Spleen (tissue), 11 donors: ENCODE measurements at regions not wholly inside any gene's neighbourhood (a gene's known extent, or its start where the extent isn't known, plus 50 kb on each side); places are given as distances from the start of the nearest gene placed in this dataset.

Experiments
- DNase-seq: peaks from one replicate; pipeline ENCODE4 v3.0.0-alpha.2; 2020
- H3K27ac ChIP-seq, 8 donors: fragments of 200-600 bp; sonication (generic) in 7 of 8; 1 replicate in 4 of 8; 2 replicates in 4 of 8; pipeline versions ENCODE4 v1.5.0 to v1.8.0; 2016 to 2021; ENCODE audit warnings: inconsistent platforms in 4 of 8, mild to moderate bottlenecking in 4 of 8, moderate library complexity in 1 of 8
- H3K27me3 ChIP-seq, 7 donors: fragments of 200-600 bp; sonication (generic) in 6 of 7; replicated peaks in 1 of 7; 1 replicate in 4 of 7; 2 replicates in 3 of 7; pipeline versions ENCODE4 v1.5.0 to v1.8.0; 2016 to 2021; ENCODE audit warnings: inconsistent platforms in 3 of 7, mild to moderate bottlenecking in 1 of 7
- H3K36me3 ChIP-seq, 6 donors: fragments of 200-600 bp; sonication (generic) in 5 of 6; 1 replicate in 4 of 6; 2 replicates in 2 of 6; pipeline versions ENCODE4 v1.5.0 to v1.8.0; 2016 to 2021; ENCODE audit warnings: inconsistent platforms in 2 of 6
- H3K4me1 ChIP-seq, 6 donors: fragments of 200-600 bp; sonication (generic) in 5 of 6; 1 replicate in 3 of 6; 2 replicates in 3 of 6; pipeline versions ENCODE4 v1.5.0 to v1.8.0; 2016 to 2021; ENCODE audit warnings: inconsistent platforms in 3 of 6
- H3K4me3 ChIP-seq, 8 donors: fragments of 200-600 bp; sonication (generic) in 7 of 8; 1 replicate in 4 of 8; 2 replicates in 4 of 8; pipeline versions ENCODE4 v1.5.0 to v1.8.0; 2016 to 2021; ENCODE audit warnings: inconsistent platforms in 4 of 8, mild to moderate bottlenecking in 4 of 8, moderate library complexity in 2 of 8
- H3K9me3 ChIP-seq, 8 donors: fragments of 200-600 bp; sonication (generic) in 7 of 8; 1 replicate in 4 of 8; 2 replicates in 4 of 8; pipeline versions ENCODE4 v1.5.0 to v1.8.0; 2016 to 2021; ENCODE audit warnings: inconsistent platforms in 4 of 8
- CTCF ChIP-seq, 11 experiments: fragments of 200-600 bp in 7 of 11; fragments of 450-650 bp in 4 of 11; sonication (generic) in 4 of 11; IDR thresholded peaks in 8 of 11; conservative IDR thresholded peaks in 3 of 11; 1 replicate in 7 of 11; 2 replicates in 4 of 11; pipeline versions ENCODE4 v1.4.0 to v1.8.0; 2016 to 2021; ENCODE audit warnings: antibody characterized with exemption in 11 of 11, inconsistent platforms in 4 of 11, mild to moderate bottlenecking in 1 of 11
- POLR2A ChIP-seq, 3 donors: fragments of 450-650 bp; IDR thresholded peaks; one replicate each; pipeline ENCODE4 v1.5.1; 2017; ENCODE audit warnings: antibody characterized with exemption in 3 of 3, mild to moderate bottlenecking in 1 of 3
- POLR2AphosphoS5 ChIP-seq, 3 donors: sonication (generic); formaldehyde crosslinking; IDR thresholded peaks; one replicate each; pipeline ENCODE4 v1.5.1; 2017; ENCODE audit warnings: antibody characterized with exemption in 3 of 3
- WGBS, 5 donors: extraction: QIAGEN DNeasy Blood & Tissue Kit in 3 of 5; methylation state at CpG; one replicate each; pipeline versions ENCODE4 v1.1.5 to v1.1.7; 2013 to 2018; 5-methylcytosine and 5-hydroxymethylcytosine counted together
- intact Hi-C: fragments of 100-400 bp; cut with DNase I; formaldehyde crosslinking; loops from one replicate; pipeline ENCODE4 v1.15.0; 2023; ENCODE audit warnings: low total_unique reads
- donor health status: healthy with polysubstance abuse.
- donor health status: DM: no; HTN: no; CAD: no; lungs with moderate emphysema.
- donor health status: DM: no; HTN: no; CAD: no.
- donor health status: Bipolar disorder and iron deficiency.
- donor health status: healthy.
- donor health status: DM: no; HTN: no; CAD: no.
- donor health status: DM: yes; HTN: yes; CAD: no.

- no peaks in the 10 kb centered on the region for H3K4me1 ChIP-seq
- WGBS, 5 donors, result 84 to 94% (median 88%) methylated on average over 5 of the region's 5 CpGs
- TF ChIP-seq CTCF (IDR thresholded peaks at IDR 0.05 in 8 of 11, conservative IDR thresholded peaks at IDR 0.05 in 3 of 11), result no peak
- TF ChIP-seq POLR2AphosphoS5 (IDR thresholded peaks at IDR 0.05), result no peak
- TF ChIP-seq POLR2A (IDR thresholded peaks at IDR 0.05), result no peak
- H3K27ac ChIP-seq, result no peak overlapping the region
- H3K9me3 ChIP-seq, result peaks cover 0 to 28% (median 22%) of the 10 kb centered on the region in 8 donors
- H3K27me3 ChIP-seq, result no peaks in the 10 kb centered on the region
- no peaks in the 10 kb centered on the region for H3K36me3 ChIP-seq
- intact Hi-C loops, result no loop called here
- no peak for DNase-seq
- no peak overlapping the region for H3K4me3 ChIP-seq
Observed at GRCh38 chr9:108196332-108197007, 659.3 kb downstream of the ACTL7B start.

DNA sequence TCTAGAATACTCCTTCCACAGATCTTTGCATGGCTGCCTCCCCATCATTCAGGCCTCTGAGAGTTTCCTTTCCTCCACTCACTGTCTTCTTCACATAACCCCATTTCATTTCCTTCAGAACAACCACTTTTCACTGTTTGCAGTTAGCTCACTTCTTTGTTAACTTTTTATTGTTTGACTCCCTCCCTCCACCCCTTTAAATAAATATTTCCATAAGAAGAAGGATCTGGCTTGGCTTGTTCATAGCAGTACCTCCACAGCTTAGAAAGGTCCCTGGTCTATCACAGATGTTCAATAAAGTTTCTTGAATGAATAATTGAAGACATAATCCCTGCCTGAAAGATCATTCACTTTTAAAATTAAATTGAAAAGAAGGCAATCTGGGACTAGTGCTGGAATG lies 661.6 kb downstream of the ACTL7B start:
- intact Hi-C loops, result no loop called here
- Histone ChIP-seq H3K36me3 (no peaks in the 10 kb centered on the region), H3K27ac (no peak overlapping the region), H3K4me1 (no peaks in the 10 kb centered on the region), H3K4me3 (no peak overlapping the region), H3K9me3 (peaks cover 0 to 5% (median under 1%) of the 10 kb centered on the region in 8 donors), H3K27me3 (no peaks in the 10 kb centered on the region)
- TF ChIP-seq POLR2AphosphoS5 (IDR thresholded peaks at IDR 0.05) (no peak), CTCF (IDR thresholded peaks at IDR 0.05 in 8 of 11, conservative IDR thresholded peaks at IDR 0.05 in 3 of 11) (no peak), POLR2A (IDR thresholded peaks at IDR 0.05) (no peak)
- DNase-seq, result no peak

DNA sequence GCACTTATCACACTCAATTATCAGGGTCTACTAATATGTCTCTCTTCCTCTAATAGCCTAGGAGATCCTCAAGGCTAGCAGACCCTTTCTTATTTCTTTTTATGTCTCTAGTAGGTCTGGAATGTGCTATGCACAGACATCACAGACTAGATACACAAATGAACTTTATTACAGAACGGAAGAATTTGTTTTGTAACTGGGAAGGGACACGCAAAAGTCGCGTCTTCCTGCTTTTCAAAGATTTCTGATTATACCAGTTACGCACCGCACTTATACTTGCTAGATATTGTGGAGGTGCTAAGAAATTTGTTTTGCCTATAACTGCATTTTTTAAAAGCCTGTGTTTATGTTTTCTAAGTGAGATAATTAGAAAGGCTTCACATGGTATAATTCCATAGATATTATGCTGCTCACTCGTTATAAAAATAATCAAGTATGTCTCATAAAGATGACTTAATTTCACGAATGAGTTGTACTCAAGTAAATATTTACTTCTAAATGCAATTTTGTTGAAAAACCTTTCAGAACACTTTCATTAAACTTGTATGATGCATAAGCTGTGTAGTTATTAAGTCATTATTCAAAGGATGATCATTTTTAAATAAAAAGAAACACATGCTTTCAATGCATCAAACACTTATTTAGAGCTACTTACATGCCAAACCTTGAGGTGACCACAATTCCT lies 662.6 kb downstream of the ACTL7B start:
- no peak for DNase-seq
- no peak for TF ChIP-seq CTCF (IDR thresholded peaks at IDR 0.05 in 8 of 11, conservative IDR thresholded peaks at IDR 0.05 in 3 of 11)
- TF ChIP-seq POLR2A (IDR thresholded peaks at IDR 0.05), result no peak
- TF ChIP-seq POLR2AphosphoS5 (IDR thresholded peaks at IDR 0.05), result no peak
- WGBS, 5 donors, result 91 to 97% (median 94%) methylated on average over 8 of the region's 8 CpGs

DNA sequence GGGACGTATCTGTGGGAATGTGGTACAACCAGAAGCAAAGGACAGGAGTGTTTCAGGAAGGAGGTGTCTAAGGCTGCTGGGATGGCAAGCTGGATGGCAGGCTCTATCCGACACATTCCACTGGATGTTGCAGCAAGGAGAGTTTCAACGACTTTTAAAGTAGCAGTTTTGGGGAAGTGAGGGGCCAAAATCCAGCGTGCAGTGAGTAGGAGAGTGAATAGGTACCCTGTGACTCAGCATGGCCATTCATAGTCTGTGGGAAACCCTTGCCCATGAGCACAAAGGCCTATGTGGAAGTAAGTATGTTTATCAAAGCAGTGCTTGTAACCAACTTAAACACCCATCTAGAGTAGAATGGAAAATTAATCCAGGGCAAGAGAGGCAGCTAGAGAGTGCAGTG lies 664.7 kb downstream of the ACTL7B start:
- DNase-seq, result no peak
- no peak for TF ChIP-seq POLR2A (IDR thresholded peaks at IDR 0.05)
- TF ChIP-seq POLR2AphosphoS5 (IDR thresholded peaks at IDR 0.05), result no peak
- no peak for TF ChIP-seq CTCF (IDR thresholded peaks at IDR 0.05 in 8 of 11, conservative IDR thresholded peaks at IDR 0.05 in 3 of 11)
- Histone ChIP-seq H3K27me3 (no peaks in the 10 kb centered on the region), H3K4me1 (no peaks in the 10 kb centered on the region), H3K9me3 (no peaks in the 10 kb centered on the region), H3K36me3 (no peaks in the 10 kb centered on the region), H3K27ac (no peak overlapping the region), H3K4me3 (no peak overlapping the region)
- intact Hi-C loops, result no loop called here
- WGBS, 5 donors, result 50 to 63% (median 59%) methylated on average over 4 of the region's 4 CpGs

More for the DNA sequence above, 662.6 kb downstream of the ACTL7B start:
- H3K9me3 ChIP-seq, result no peaks in the 10 kb centered on the region
- no peaks in the 10 kb centered on the region for H3K27me3 ChIP-seq
- H3K36me3 ChIP-seq, result no peaks in the 10 kb centered on the region
- intact Hi-C loops, result no loop called here
- no peaks in the 10 kb centered on the region for H3K4me1 ChIP-seq
- no peak overlapping the region for H3K4me3 ChIP-seq
- H3K27ac ChIP-seq, result no peak overlapping the region
